ENCODE measurements at regions not wholly inside any gene's neighbourhood (a gene's known extent, or its start where the extent isn't known, plus 50 kb on each side); places are given as distances from the start of the nearest gene placed in this dataset.

DNA sequence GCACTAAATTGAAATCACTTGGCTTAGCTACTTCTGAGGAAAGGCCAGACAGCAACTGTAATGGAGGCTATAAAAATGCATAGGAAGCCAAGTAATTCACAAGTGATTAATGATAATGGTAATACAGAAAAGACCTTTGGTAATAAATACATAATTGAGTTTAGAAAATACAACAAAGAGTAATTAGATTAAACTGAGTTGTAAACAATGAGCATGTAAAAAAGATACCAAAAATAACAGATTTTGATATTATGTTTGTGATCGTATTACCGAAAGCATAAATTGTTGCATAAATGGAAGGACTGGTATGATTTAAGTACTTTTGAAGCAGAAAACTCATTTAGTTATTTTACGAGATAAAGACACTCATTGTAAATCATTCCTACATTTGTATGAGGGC, 556.7 kb upstream of the TMPRSS15 start:
- H3K9ac ChIP-seq = no peak overlapping the region
- no peaks in the 10 kb centered on the region for H3K27me3 ChIP-seq
- no peaks in the 10 kb centered on the region for H3K36me3 ChIP-seq
- no peak overlapping the region for H3K4me2 ChIP-seq
- H3K4me3 ChIP-seq = no peak overlapping the region
- H4K20me1 ChIP-seq = no peaks in the 10 kb centered on the region
- H3K27ac ChIP-seq = no peak overlapping the region
- no peak for TF ChIP-seq Cebpa-rat (IDR thresholded peaks at IDR 0.05)
- H3K4me1 ChIP-seq = no peaks in the 10 kb centered on the region
- no peaks in the 10 kb centered on the region for H3K9me3 ChIP-seq

GRCh38 chr21:18970416-18970815, 566.8 kb upstream of the TMPRSS15 start:
- no peak overlapping the region for H3K9ac ChIP-seq
- H3K27ac ChIP-seq = no peak overlapping the region
- H3K9me3 ChIP-seq = no peaks in the 10 kb centered on the region
- no peaks in the 10 kb centered on the region for H4K20me1 ChIP-seq
- H3K27me3 ChIP-seq = no peaks in the 10 kb centered on the region
- no peak overlapping the region for H3K4me2 ChIP-seq
- no peaks in the 10 kb centered on the region for H3K4me1 ChIP-seq
- H3K4me3 ChIP-seq = no peak overlapping the region
- no peak for TF ChIP-seq Cebpa-rat (IDR thresholded peaks at IDR 0.05)
- no peaks in the 10 kb centered on the region for H3K36me3 ChIP-seq

DNA sequence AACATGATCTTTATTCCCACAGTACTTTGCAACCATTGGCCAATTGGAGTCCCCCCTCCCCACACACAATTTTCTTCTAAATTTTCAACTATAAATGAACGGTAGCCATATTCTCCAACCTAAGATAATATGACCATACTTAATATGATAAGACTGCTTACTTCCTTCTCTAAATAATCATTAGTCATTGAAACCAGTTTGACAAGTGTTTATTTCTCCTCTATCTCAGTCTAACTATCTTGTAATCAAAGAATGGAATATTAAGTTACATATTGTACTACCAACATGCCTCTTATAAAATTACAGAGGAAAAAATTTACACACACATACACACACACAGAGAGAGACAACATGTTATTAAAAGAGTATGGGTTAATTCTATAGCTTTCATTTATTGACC, 567.4 kb upstream of the TMPRSS15 start:
- Histone ChIP-seq H3K4me1 (no peaks in the 10 kb centered on the region), H3K9ac (no peak overlapping the region), H3K36me3 (no peaks in the 10 kb centered on the region), H3K4me2 (no peak overlapping the region), H4K20me1 (no peaks in the 10 kb centered on the region), H3K9me3 (no peaks in the 10 kb centered on the region), H3K27me3 (no peaks in the 10 kb centered on the region), H3K27ac (no peak overlapping the region), H3K4me3 (no peak overlapping the region)
- no peak for TF ChIP-seq Cebpa-rat (IDR thresholded peaks at IDR 0.05)

DNA sequence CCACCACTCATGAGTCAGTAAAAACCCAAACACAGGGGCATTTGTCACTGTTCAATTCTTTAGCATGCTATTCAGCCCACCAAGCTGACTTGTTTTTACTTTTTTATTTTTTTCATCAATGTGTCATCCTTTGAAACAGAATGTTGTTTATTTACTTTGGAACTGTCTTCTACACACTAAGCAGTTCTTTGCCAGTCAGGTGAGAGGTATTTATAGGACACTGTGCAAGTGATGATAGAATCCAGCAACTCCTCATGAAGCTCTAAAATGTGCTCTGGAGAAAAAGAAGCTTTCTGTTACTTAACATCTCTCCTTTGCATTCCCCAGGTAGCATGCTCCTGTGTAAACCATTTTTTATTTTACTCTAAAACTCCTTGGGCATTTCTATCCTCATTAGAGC, 582.0 kb upstream of the TMPRSS15 start:
- H3K9ac ChIP-seq = no peak overlapping the region
- TF ChIP-seq Cebpa-rat (IDR thresholded peaks at IDR 0.05) = no peak
- H3K4me1 ChIP-seq = no peaks in the 10 kb centered on the region
- H3K27ac ChIP-seq = no peak overlapping the region
- H3K4me3 ChIP-seq = no peak overlapping the region
- H3K9me3 ChIP-seq = peaks cover 8% of the 10 kb centered on the region; the same call in 1 of the 2 replicates
- H4K20me1 ChIP-seq = no peaks in the 10 kb centered on the region
- no peaks in the 10 kb centered on the region for H3K36me3 ChIP-seq
- no peak overlapping the region for H3K4me2 ChIP-seq
- H3K27me3 ChIP-seq = no peaks in the 10 kb centered on the region

DNA sequence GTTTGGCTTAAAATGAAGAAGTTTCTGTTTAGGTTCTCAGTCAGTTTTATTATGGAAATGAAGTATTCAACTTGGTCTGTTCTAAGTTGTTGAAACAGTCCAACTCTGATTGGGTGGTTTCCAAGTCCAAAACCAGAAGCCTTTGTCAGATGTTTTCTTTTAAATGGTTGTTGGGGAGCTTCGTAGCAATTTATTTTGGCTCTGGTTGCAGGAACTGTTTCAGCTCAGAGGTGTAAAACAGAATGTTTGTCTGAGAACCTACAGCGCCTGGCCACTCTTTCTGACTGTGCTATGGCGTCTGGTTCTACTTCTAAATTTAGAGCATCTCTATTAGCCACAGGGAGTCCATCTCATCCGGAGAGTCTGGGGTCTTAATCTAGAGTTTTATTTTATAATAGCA, 582.6 kb upstream of the TMPRSS15 start:
- Histone ChIP-seq H3K4me3 (no peak overlapping the region), H3K27me3 (no peaks in the 10 kb centered on the region), H3K36me3 (no peaks in the 10 kb centered on the region), H3K9ac (no peak overlapping the region), H4K20me1 (no peaks in the 10 kb centered on the region), H3K9me3 (peaks cover 8% of the 10 kb centered on the region; the same call in 1 of the 2 replicates), H3K27ac (no peak overlapping the region), H3K4me1 (no peaks in the 10 kb centered on the region), H3K4me2 (no peak overlapping the region)
- TF ChIP-seq Cebpa-rat (IDR thresholded peaks at IDR 0.05) = no peak

- Histone ChIP-seq H3K4me3 (no peak overlapping the region), H3K27me3 (no peaks in the 10 kb centered on the region), H3K4me1 (no peaks in the 10 kb centered on the region), H3K27ac (no peak overlapping the region), H3K9ac (no peak overlapping the region), H3K4me2 (no peak overlapping the region), H4K20me1 (no peaks in the 10 kb centered on the region), H3K9me3 (peaks cover 8% of the 10 kb centered on the region; the same call in 1 of the 2 replicates), H3K36me3 (no peaks in the 10 kb centered on the region)
- no peak for TF ChIP-seq Cebpa-rat (IDR thresholded peaks at IDR 0.05)
Measured at GRCh38 chr21:18987520-18988026, 584.0 kb upstream of the TMPRSS15 start.

DNA sequence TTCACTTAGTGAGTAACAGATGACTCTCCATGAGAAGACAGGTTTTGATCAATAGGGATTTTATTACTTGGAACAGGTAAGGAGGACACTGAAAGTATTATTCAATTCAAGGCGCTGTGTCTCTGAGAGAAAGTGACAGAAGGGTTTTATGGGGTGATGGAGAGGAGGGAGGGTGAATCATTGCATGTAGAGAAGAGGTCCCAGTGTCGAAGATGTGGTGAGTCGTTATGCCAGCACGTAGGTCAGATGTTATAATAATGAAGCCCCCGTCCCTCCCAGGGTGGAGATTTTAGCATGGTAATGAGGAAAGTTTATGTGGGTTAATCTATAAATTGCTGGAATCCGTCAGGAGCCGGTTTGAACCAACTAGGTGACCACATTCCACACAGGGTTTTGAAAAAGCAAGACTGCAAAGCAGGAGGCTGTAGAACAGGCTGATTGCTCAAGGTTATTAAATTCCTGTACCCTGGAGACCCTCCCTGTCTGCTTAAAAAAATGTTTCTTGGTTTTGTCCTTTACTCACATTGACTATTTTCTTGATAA, 586.4 kb upstream of the TMPRSS15 start:
- Histone ChIP-seq H3K27me3 (no peaks in the 10 kb centered on the region), H3K9ac (no peak overlapping the region), H4K20me1 (no peaks in the 10 kb centered on the region), H3K4me1 (no peaks in the 10 kb centered on the region), H3K4me2 (no peak overlapping the region), H3K27ac (no peak overlapping the region), H3K4me3 (no peak overlapping the region), H3K36me3 (no peaks in the 10 kb centered on the region), H3K9me3 (no peaks in the 10 kb centered on the region)
- no peak for TF ChIP-seq Cebpa-rat (IDR thresholded peaks at IDR 0.05)

GRCh38 chr21:18991846-18992245, 588.3 kb upstream of the TMPRSS15 start:
- no peaks in the 10 kb centered on the region for H3K9me3 ChIP-seq
- H3K9ac ChIP-seq = no peak overlapping the region
- H3K4me1 ChIP-seq = no peaks in the 10 kb centered on the region

GRCh38 chr21:19010251-19010650, 606.7 kb upstream of the TMPRSS15 start:
- H3K4me3 ChIP-seq = no peak overlapping the region
- H3K27ac ChIP-seq = no peak overlapping the region
- TF ChIP-seq Cebpa-rat (IDR thresholded peaks at IDR 0.05) = no peak
- no peaks in the 10 kb centered on the region for H4K20me1 ChIP-seq
- H3K27me3 ChIP-seq = no peaks in the 10 kb centered on the region
- H3K9ac ChIP-seq = no peak overlapping the region
- no peak overlapping the region for H3K4me2 ChIP-seq
- no peaks in the 10 kb centered on the region for H3K36me3 ChIP-seq
- H3K9me3 ChIP-seq = no peaks in the 10 kb centered on the region
- H3K4me1 ChIP-seq = no peaks in the 10 kb centered on the region

More at GRCh38 chr21:18991846-18992245, 588.3 kb upstream of the TMPRSS15 start:
- no peak overlapping the region for H3K4me2 ChIP-seq
- H3K36me3 ChIP-seq = no peaks in the 10 kb centered on the region
- no peaks in the 10 kb centered on the region for H4K20me1 ChIP-seq
- no peak overlapping the region for H3K4me3 ChIP-seq
- H3K27me3 ChIP-seq = no peaks in the 10 kb centered on the region
- no peak for TF ChIP-seq Cebpa-rat (IDR thresholded peaks at IDR 0.05)
- H3K27ac ChIP-seq = no peak overlapping the region

DNA sequence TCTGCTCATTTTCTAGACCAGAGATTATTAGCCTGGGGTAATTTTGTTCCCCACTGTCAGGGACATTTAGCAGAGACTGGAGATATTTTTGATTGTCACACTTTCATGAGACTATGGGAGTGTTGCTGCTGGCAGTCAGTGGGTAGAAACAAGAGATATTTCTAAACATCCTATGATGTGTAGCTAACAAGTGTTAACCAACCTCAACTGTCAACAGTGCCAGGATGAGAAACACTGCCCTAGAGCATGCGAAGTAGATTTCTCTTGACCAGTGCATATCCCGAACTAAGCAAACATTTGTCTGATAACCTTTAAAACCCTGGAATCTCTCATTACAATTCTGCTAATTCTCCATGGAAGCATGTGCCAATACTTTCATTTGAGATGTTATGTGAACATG, 607.4 kb upstream of the TMPRSS15 start:
- Histone ChIP-seq H3K4me1 (no peaks in the 10 kb centered on the region), H3K4me2 (no peak overlapping the region), H3K9ac (no peak overlapping the region), H3K36me3 (no peaks in the 10 kb centered on the region), H3K27ac (no peak overlapping the region), H3K27me3 (no peaks in the 10 kb centered on the region), H4K20me1 (no peaks in the 10 kb centered on the region), H3K4me3 (no peak overlapping the region), H3K9me3 (no peaks in the 10 kb centered on the region)
- TF ChIP-seq Cebpa-rat (IDR thresholded peaks at IDR 0.05) = no peak

DNA sequence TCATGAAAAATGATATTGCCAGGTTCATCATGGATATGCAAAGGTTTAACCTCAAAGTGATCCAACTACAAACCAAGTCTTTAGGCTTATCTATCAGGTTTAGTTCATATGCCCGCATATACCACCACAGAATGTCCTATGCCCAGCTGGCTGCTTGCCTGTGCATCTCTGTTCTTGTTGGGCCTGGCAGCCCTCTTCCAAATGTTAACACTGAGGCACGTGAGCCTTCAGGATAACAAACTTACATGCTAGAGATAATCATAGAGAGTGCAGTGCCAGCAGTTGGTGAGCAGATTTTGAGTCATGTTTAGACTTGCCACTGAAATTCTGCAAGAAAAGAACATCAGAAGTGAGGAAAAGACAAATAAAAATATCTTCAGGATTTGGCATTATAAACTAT, 607.9 kb upstream of the TMPRSS15 start:
- TF ChIP-seq Cebpa-rat (IDR thresholded peaks at IDR 0.05) = no peak
- Histone ChIP-seq H3K9ac (no peak overlapping the region), H3K27me3 (no peaks in the 10 kb centered on the region), H3K36me3 (no peaks in the 10 kb centered on the region), H3K4me2 (no peak overlapping the region), H3K27ac (no peak overlapping the region), H3K4me3 (no peak overlapping the region), H3K9me3 (no peaks in the 10 kb centered on the region), H4K20me1 (no peaks in the 10 kb centered on the region), H3K4me1 (no peaks in the 10 kb centered on the region)
